Neural cell (in vitro differentiated cells): ENCODE measurements at regions not wholly inside any gene's neighbourhood (a gene's known extent, or its start where the extent isn't known, plus 50 kb on each side); places are given as distances from the start of the nearest gene placed in this dataset.

ENCODE experiments used
- CTCF ChIP-seq: fragments of 450-650 bp; IDR thresholded peaks from 2 replicates; pipeline ENCODE4 v1.5.1; 2014; ENCODE audit warnings: antibody characterized with exemption, mild to moderate bottlenecking, moderate library complexity; ENCODE audit not compliant: poor library complexity, severe bottlenecking
- EP300 ChIP-seq: fragments of 450-650 bp; conservative IDR thresholded peaks from 2 replicates; pipeline ENCODE4 v1.6.1; 2014; ENCODE audit warnings: antibody characterized with exemption, mild to moderate bottlenecking, moderate library complexity; ENCODE audit not compliant: poor library complexity, severe bottlenecking
- MXI1 ChIP-seq: fragments of 450-650 bp; conservative IDR thresholded peaks from 2 replicates; pipeline ENCODE4 v1.6.1; 2014; ENCODE audit warnings: antibody characterized with exemption, mild to moderate bottlenecking; ENCODE audit not compliant: poor library complexity, severe bottlenecking
- POLR2AphosphoS5 ChIP-seq: IDR thresholded peaks from 2 replicates; pipeline ENCODE4 v1.6.1; 2012
- SMC3 ChIP-seq: fragments of 450-650 bp; conservative IDR thresholded peaks from 2 replicates; pipeline ENCODE4 v1.6.1; 2014; ENCODE audit warnings: antibody characterized with exemption, mild to moderate bottlenecking, moderate library complexity; ENCODE audit not compliant: poor library complexity
- TF ChIP-seq, protein P1 (sequence below): IDR thresholded peaks from 2 replicates; pipeline ENCODE4 v1.6.1; 2012; ENCODE audit warnings: borderline replicate concordance

GRCh38 chr2:776487-776886 lies 99.3 kb upstream of the TMEM18 start:
- TF ChIP-seq, protein P1, sequence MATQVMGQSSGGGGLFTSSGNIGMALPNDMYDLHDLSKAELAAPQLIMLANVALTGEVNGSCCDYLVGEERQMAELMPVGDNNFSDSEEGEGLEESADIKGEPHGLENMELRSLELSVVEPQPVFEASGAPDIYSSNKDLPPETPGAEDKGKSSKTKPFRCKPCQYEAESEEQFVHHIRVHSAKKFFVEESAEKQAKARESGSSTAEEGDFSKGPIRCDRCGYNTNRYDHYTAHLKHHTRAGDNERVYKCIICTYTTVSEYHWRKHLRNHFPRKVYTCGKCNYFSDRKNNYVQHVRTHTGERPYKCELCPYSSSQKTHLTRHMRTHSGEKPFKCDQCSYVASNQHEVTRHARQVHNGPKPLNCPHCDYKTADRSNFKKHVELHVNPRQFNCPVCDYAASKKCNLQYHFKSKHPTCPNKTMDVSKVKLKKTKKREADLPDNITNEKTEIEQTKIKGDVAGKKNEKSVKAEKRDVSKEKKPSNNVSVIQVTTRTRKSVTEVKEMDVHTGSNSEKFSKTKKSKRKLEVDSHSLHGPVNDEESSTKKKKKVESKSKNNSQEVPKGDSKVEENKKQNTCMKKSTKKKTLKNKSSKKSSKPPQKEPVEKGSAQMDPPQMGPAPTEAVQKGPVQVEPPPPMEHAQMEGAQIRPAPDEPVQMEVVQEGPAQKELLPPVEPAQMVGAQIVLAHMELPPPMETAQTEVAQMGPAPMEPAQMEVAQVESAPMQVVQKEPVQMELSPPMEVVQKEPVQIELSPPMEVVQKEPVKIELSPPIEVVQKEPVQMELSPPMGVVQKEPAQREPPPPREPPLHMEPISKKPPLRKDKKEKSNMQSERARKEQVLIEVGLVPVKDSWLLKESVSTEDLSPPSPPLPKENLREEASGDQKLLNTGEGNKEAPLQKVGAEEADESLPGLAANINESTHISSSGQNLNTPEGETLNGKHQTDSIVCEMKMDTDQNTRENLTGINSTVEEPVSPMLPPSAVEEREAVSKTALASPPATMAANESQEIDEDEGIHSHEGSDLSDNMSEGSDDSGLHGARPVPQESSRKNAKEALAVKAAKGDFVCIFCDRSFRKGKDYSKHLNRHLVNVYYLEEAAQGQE = no peak
- TF ChIP-seq CTCF = no peak
- no peak for TF ChIP-seq POLR2AphosphoS5
- TF ChIP-seq SMC3 = no peak
- TF ChIP-seq EP300 = no peak
- no peak for TF ChIP-seq MXI1
